GM13976 (cell line): ENCODE measurements at regions not wholly inside any gene's neighbourhood (a gene's known extent, or its start where the extent isn't known, plus 50 kb on each side); places are given as distances from the start of the nearest gene placed in this dataset.

Source experiments
- DNase-seq: peaks from one replicate; pipeline ENCODE4 v3.0.0; 2012; ENCODE audit warnings: low spot score
- CTCF ChIP-seq: IDR thresholded peaks from 2 replicates; pipeline ENCODE4 v1.5.1; 2012; ENCODE audit warnings: borderline replicate concordance, mild to moderate bottlenecking; ENCODE audit not compliant: insufficient read depth; ENCODE audit errors: extremely low read depth, missing control alignments, control extremely low read depth
- in situ Hi-C: fragments of 300-500 bp; cut with MboI; formaldehyde crosslinking; loops from one replicate; pipeline ENCODE4 v1.12.0; 2022; ENCODE audit warnings: low sequenced_read_pairs, mixed read lengths, inconsistent platforms; ENCODE audit not compliant: unreplicated experiment

- in situ Hi-C loops: no loop called here
- TF ChIP-seq CTCF: no peak
- no peak for DNase-seq
These were observed 74.5 kb downstream of the DACT2 start for GRCh38 chr6:168244961-168245551.

- in situ Hi-C loops: no loop called here
- TF ChIP-seq CTCF: no peak
- no peak for DNase-seq
These were observed 75.7 kb downstream of the DACT2 start for GRCh38 chr6:168243812-168244376.

GRCh38 chr6:168242940-168243225, 76.7 kb downstream of the DACT2 start:
- no peak for TF ChIP-seq CTCF
- no peak for DNase-seq

GRCh38 chr6:168242111-168242939, 77.3 kb downstream of the DACT2 start:
- in situ Hi-C loops: no loop called here
- DNase-seq: no peak
- TF ChIP-seq CTCF: no peak

More at GRCh38 chr6:168242940-168243225, 76.7 kb downstream of the DACT2 start:
- in situ Hi-C loops: no loop called here

- DNase-seq: no peak
- in situ Hi-C loops: no loop called here
- TF ChIP-seq CTCF: no peak
These were observed 79.4 kb downstream of the DACT2 start for GRCh38 chr6:168240160-168240559.

- in situ Hi-C loops: no loop called here
- no peak for DNase-seq
- TF ChIP-seq CTCF: no peak
These were observed 80.4 kb downstream of the DACT2 start for GRCh38 chr6:168239044-168239773.
